GM19468 (cell line): ENCODE measurements at regions not wholly inside any gene's neighbourhood (a gene's known extent, or its start where the extent isn't known, plus 50 kb on each side); places are given as distances from the start of the nearest gene placed in this dataset.
A peak's percentile ranks its signal among the peaks of the same experiment; 100 is the strongest.
"Not testable (repeated sequence)": the region's sequence is repeated elsewhere in the genome, so short reads cannot be mapped to it uniquely, and the experiment has no call there.

Experiments
- ATAC-seq: cut with Tn5 transposase; IDR thresholded peaks from one replicate; pipeline ENCODE4 v1.9.1; 2021; ENCODE audit warnings: mild to moderate bottlenecking, moderate library complexity, moderate number of reproducible peaks; ENCODE audit not compliant: unreplicated experiment; ENCODE audit errors: extremely low read depth

DNA sequence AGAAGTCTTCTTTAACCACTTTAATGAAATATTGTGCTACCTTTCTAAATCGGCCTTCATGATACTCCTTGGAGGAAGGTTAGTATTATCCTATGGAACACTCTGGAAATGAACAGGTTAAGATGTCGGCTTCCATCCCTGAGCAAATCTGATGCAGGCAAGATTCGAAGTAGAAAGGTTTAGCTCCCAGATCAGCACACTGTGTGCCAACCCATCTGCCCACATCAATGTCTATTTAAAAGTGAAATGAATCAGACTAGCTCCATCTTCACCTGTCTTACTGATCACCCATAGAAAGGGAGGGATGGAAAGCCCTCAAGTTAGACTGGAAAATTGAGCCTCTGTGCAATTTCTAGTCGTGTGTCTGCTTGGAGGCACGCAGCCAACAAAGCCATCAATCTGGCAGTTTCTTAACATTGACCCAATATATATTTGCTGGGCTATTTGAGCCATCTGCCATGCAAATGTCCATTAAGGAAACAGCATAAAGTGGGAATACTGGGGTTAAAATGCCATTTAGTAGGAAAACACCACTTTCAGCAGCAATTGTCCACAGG is 506.1 kb downstream of the RMST start:
- no peak for ATAC-seq

DNA sequence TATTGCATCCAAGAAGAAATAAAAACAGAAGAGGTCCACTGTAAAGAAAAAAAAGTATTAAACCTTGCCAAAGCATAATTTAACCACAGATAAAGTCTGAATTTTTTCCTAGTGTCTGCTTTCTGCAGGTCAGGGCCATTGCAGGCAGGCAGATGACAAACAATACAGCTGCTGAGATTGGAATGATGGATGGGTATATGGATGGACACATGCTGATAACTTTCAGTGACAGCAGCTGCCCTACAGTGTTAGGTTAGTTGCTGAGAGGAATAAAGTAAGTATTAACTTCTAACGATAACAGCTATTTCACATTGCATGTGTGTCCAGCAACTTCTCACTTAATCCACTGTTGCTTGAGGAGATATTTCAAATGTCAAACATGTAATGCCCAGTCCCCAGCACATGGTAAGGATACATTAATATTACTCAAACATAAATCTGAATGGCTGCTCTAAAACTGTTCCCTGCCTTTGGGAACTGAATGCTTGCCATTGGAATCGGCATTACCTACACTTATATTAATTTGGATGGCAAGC is 515.3 kb downstream of the RMST start:
- no peak for ATAC-seq

DNA sequence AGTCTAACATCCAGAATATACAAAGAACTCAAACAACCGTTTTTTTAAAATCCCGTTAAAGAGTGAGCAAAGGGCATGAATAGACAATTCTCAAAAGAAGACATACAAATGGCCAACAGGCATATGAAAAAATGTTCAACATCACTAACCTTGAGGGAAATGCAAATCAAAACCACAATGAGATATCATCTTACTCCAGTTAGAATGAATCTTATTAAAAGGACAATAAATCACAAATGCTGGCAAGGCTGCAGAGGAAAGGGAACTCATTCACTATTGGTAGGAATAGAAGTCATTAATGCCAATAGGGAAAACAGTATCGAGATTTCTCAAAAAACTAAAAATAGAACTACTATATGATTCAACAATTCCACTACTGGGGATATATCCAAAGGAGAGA is 520.1 kb downstream of the RMST start:
- ATAC-seq = no peak

DNA sequence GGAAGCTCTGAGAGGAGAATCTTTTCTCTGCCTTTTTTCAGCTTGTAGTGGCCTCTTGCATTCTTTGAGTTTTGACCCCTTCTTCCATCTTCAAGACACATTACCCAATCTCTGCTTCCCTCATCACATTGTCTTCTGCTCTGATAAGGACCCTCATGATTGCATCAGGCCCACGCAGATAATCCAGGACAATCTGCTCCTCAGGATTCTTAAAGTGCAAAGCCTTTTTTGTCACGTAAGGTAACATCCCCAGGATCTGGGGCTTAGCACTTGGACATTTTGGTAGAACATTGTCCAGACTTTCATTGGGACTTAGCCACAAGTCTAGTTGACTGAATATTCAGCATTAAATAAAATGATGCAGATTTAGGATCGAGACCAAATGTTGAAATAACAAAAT is 521.2 kb downstream of the RMST start:
- ATAC-seq = no peak

DNA sequence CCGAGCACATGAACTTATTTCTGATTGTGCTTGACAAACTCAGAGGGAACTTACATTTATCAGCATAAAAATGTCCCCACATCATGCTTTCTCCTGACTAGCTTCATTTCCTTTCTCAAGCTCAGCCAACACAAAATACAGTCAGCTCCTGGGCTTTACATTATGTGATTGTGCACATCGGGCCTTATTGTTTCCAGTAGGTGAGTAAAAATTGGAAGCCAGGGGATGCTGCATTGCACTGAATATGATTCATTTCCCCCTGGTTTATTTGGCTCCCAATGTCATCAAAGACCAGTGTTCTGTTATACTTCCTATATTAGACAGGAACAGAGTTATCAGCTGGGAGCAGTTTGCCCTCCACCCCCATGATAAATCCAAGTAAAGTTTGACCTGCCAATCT is 521.8 kb downstream of the RMST start:
- ATAC-seq = no peak

DNA sequence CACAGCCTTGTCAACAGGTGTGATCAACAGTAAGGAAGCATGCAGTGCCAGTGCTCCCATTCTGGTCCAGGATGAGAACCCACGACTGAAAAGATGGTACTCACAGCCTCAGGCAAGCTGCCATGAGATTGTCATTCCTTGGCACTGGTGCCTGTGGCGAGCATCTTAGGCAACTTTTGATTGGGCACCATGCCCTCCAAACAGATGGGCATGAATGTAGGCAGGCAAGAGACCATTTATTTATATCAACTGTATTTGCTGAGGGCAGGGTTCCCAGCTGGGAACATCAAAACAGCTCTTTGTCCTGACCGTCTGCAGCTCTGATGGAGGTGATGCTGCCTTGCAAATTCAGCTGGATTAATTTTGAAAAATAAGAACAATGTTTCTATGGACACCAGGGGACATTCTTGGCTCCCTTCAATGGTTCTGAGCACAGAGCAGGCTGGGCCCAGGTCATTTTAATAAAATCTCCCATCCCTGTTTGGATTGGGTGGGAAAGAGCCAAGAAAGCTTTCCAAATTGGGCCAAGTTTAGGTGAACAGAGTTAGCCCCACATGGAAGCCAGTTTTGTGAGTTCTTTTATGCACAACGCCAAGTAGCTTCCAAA is 522.5 kb downstream of the RMST start:
- no peak for ATAC-seq

DNA sequence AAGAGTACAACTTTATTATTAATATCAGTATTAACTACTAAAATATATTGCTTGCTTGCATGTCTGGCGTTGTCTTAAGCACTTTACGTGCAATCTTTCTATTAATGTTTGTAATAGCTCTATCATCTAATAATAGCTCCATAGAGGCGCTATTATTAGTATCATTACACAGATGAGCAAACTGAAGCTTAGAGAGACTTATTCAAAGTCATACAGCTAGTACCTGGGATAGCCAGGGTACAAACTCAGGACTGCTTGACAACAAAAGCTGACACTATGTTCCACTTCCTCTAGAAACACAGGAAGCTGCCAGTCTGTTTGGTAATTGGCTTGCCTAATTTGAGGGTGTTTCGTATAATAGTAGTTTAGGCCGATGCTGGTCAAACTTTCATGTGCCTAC is 523.2 kb downstream of the RMST start:
- no peak for ATAC-seq

DNA sequence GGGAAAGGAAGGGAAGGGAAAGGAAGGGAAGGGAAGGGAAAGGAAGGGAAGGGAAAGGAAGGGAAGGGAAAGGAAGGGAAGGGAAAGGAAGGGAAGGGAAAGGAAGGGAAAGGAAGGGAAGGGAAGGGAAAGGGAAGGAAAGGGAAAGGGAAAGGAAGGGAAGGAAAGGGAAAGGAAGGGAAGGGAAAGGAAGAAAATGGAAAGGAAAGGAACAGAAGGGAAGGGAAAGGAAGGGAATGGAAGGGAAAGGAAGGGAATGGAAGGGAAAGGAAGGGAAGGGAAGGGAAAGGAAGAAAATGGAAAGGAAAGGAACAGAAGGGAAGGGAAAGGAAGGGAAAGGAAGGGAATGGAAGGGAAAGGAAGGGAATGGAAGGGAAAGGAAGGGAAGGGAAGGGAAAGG is 526.0 kb downstream of the RMST start:
- ATAC-seq = not testable (repeated sequence)

DNA sequence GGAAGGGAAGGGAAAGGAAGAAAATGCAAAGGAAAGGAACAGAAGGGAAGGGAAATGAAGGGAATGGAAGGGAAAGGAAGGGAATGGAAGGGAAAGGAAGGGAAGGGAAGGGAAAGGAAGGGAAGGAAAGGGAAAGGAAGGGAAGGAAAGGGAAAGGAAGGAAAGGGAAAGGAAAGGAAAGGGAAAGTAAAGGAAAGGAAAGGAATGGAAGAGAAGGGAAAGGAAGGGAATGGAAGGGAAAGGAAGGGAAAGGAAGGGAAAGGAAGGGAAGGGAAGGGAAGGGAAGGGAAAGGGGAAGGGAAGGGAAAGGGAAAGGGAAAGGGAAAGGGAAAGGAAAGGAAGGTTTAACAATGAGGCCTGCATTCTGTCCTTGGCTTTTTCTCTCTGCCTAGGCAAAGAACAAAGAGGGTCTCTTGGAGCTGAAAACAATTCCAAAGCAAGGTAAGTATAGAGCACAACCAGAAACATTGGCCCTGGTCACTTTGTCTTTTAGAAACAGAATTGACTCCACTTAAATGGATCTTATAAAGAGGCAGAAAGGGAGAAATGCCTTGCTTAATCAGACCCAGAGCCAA is 525.9 kb upstream of the TMPO start:
- ATAC-seq = no peak

DNA sequence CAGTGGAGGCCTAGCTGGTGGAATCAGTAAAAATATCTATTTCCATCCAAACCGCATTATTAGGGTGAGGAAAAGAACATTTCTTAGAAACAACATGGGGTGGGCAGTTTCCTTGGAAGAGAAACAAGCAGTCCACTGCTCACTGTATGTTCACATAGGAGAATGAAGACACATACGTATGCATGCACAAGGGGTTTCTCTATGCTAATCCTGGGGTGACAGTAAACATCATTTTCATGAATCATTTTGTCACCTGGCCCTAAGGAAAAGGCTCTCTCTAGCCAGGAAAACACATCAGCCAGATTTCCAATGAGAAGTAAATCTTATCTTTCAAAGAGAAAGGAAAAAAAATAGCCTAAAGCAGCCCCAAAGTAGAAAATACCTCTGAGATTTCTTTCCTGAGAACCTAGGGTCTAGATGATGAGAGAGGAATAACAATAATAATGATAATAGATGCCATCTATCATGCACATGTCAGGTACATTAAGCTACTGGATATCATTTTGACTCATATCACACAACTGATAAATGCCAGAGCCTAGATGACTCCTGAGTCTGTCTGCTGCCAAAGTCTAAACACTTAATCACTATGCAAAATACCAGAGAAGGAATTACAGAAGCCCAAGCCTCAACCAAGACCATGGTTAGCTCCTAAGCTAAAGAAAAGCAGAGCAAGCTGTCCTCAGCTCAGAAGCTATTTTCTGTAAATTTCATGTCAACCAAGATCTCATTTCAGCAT is 520.5 kb upstream of the TMPO start:
- no peak for ATAC-seq

DNA sequence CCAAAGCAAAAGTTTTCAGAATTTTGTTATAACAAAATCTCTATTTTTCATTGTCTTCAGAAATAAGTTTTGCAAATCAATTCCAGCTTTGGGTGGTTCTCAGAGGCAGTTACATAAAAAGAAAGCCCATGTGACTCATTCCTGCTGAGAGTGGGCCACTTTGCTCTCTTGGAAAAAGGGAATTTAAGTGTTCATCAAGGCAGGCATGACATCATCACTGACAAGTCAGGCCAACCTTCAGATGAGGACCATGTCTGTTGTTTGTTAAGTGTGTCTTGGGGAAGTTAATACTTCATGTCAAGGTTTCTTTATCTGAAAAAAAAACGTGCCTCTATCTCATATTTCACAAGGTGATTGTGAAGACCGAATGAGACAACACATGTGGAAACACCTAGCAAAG is 519.8 kb upstream of the TMPO start:
- ATAC-seq = no peak

DNA sequence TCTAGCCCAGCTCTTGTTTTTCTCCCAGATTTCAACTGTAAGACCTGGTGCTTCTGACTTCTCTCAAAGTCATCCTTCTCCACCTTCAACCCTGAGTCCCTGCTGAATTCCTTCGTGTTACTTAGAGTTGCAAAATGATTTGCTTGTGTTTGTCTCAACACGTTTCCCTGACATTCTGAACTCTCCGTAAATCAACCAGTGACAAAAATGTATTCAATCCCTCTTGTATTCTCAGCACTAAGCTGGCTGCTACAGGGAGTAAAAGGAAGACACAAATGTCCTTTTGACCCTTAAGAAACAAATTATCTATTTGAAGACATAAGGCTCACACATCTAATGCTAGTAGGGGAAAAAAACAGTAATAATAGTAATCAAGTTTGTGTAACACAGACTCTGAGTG is 514.0 kb upstream of the TMPO start:
- ATAC-seq = no peak

DNA sequence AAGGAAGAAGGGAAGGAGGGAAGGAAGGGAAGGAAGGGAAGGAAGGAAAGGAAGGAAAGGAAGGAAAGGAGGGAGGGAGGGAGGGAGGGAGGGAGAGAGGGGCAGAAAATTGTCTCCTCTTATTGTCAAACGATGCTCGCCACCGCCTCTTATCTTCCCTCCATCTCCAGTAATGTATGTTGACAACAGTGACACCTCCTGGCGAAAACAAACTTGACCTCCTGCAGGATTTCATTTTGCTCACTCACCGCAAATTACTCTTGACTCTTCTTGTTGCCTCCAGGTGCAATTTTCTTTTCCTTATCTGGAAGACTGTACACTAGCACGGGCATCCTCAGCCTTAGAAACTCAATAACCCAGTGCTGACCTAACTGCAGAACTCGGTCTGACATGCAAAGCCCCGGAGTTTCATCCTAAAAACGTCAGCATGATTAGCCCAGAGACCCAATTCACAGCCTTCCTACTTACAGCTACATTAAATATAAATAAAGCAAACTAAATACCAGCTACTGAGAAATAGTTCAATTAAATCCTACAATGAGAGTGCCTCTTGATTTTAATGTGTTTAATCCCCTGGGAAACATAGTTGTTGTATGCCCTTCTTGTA is 512.4 kb upstream of the TMPO start:
- ATAC-seq = peak; percentile 37

DNA sequence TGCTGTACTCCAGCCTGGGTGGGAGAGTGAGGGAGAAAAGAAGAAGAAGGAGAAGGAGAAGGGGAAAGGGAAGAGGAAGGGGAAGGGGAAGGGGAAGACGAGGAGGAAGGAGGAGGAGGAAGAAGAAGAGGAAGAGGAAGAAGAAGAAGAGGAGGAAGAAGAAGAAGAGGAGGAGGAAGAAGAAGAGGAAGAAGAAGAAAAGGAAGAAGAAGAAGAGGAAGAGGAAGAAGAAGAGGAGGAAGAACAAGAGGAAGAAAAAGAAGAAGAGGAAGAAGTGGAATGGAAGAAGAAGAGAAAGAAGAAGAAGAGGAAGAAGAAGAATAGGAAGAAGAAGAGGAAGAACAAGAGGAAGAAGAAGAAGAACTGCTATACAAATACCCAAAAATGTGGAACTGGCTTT is 507.4 kb upstream of the TMPO start:
- ATAC-seq = no peak

DNA sequence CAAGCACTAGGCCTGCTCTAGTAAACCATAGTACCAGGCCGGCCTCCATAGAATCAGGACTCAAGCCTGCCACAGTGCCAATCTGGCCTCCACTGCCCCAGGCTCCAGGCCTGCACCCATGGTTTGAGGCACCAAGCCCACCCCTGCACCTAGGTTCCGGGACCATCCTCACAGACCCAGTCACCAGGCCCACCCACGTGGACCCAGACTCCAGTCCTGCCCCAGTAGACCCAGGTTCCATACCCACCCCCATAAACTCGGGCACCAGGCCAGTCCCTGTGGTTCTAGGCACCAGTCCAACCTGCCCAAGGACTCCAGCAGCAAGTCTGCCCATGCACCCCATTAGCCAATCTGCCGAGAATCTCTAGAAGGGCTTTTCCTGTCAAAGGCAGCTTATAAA is 501.8 kb upstream of the TMPO start:
- ATAC-seq = no peak

DNA sequence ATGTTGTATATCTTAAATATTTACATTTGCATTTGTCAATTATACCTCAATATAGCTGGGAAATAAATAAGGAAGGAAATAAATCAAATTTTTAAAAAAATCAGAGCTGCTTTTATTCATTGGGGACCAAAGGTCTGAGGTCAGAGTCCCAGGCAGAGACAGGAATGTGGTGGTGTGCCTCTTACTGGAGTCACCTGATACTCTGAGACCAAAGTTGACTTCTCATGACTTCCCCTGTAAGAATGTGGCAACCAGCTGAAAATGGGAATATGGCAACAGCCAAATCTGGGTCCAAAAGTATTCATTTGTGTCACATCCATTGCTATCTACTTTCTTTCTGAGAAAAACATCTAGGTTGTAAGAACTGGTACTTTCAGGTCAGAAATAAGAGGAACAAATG is 496.6 kb upstream of the TMPO start:
- no peak for ATAC-seq

DNA sequence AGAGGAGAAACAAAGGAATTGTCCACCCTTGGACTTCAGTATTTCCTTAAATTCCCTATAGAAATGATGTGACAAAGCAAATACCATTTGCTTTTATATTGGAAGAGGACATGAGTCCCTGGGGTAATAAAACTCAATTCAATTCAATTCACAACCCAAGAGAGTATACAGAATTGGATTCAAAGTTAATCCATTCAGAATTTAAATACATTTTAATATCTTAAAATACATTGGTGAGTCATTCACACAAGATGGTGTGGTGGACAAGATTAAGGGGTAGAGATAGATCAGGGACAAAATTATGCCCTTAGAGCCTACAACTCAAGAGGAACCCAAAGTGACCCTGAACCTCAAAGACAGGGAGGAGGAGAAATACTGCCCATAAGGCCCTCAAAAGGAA is 495.0 kb upstream of the TMPO start:
- ATAC-seq = no peak

DNA sequence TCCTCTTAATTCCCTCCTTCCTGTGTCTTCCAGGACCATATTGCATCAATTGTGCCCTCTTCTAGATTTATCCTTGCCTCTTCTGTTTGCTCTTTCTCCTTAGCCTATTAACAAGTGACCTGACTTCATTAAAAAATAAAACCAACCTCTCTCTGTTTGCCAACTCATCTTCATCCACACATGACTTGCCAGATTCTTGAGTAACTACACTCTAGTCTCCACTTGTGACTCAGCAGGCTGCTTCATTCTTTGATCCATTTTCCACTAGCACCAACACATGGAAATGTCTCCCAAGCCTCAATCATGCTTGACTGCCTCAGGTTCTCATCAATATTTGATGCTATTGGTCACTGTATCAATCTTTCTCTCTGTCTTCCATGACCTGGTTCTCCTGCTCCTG is 492.4 kb upstream of the TMPO start:
- ATAC-seq = no peak

DNA sequence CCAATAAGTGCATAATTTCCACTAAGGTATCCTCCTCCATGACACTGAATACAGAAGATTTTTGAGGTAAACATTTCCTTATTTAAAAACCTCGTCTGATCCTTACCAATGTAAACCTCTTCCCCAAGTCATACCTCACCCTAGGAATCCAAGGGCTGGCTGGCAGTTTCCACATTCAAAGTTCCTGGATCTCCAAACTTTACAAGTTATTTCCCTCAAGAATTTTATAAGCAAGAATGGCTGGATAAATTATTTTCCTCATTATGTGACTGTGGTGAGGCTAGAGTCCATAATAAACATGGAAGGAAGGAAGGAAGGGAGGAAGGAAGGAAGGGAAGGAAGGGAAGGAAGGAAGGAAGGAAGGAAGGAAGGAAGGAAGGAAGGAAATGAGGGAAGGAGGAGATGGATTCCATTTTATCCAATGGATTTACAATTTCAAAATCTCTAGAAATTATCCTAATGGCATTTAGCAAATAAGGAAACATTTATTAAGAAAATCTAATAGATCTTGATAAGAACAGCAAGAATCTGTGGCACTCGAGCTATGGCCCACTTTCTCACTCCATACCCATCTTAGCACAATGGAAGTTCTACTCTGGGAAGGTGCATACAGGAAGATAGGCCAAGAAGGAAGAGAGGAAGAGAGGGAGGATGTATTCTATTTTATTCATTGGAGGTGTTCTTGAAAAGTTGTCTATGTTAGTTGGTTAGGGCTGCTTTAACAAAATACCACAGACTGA is 477.8 kb upstream of the TMPO start:
- no peak for ATAC-seq

DNA sequence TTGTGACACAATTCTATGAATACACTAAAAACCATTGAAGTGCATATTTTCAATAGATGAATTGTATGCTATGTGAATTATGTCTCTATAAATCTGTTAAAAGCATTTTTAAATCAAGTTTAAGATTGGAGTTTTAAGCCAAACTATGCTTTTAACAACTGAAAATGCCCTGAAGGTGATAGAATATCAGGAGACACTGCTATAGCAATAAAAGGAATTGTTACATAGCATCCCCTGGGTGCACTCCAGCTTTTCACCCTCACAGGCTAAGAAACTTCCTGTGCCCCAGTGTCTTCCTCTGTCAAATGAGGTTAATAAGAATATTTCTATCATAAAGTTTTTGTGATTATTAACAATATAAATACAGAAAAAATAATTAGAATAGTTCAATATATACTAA is 472.7 kb upstream of the TMPO start:
- no peak for ATAC-seq
